GM18861 (cell line): ENCODE measurements at regions not wholly inside any gene's neighbourhood (a gene's known extent, or its start where the extent isn't known, plus 50 kb on each side); places are given as distances from the start of the nearest gene placed in this dataset.
"Not testable (repeated sequence)": the region's sequence is repeated elsewhere in the genome, so short reads cannot be mapped to it uniquely, and the experiment has no call there.

Source experiments
- ATAC-seq: cut with Tn5 transposase; IDR thresholded peaks from one replicate; pipeline ENCODE4 v1.9.1; 2021; ENCODE audit not compliant: unreplicated experiment

- no peak for ATAC-seq
Observed at GRCh38 chr2:117614823-117615534, 199.5 kb upstream of the DDX18 start.

GRCh38 chr2:117618607-117619006 is 195.9 kb upstream of the DDX18 start:
- no peak for ATAC-seq

GRCh38 chr2:117621326-117621725 is 193.2 kb upstream of the DDX18 start:
- ATAC-seq: no peak

GRCh38 chr2:117623175-117623574 is 191.3 kb upstream of the DDX18 start:
- not testable (repeated sequence) for ATAC-seq

GRCh38 chr2:117631152-117631945 is 183.1 kb upstream of the DDX18 start:
- ATAC-seq: no peak

- ATAC-seq: no peak
Observed at GRCh38 chr2:117635481-117635880, 179.0 kb upstream of the DDX18 start.

- no peak for ATAC-seq
Observed at GRCh38 chr2:117639401-117639800, 175.1 kb upstream of the DDX18 start.

- no peak for ATAC-seq
Observed at GRCh38 chr2:117644403-117644802, 170.1 kb upstream of the DDX18 start.

- no peak for ATAC-seq
Observed at GRCh38 chr2:117645458-117645857, 169.0 kb upstream of the DDX18 start.

GRCh38 chr2:117646099-117646498 is 168.4 kb upstream of the DDX18 start:
- ATAC-seq: no peak

- ATAC-seq: no peak
Observed at GRCh38 chr2:117646872-117647271, 167.6 kb upstream of the DDX18 start.

- no peak for ATAC-seq
Observed at GRCh38 chr2:117656546-117656945, 157.9 kb upstream of the DDX18 start.

- ATAC-seq: no peak
Observed at GRCh38 chr2:117661619-117662018, 152.9 kb upstream of the DDX18 start.

- ATAC-seq: no peak
Observed at GRCh38 chr2:117674172-117674571, 140.3 kb upstream of the DDX18 start.

GRCh38 chr2:117679952-117680351 is 134.5 kb upstream of the DDX18 start:
- ATAC-seq: no peak

- no peak for ATAC-seq
Observed at GRCh38 chr2:117684919-117685318, 129.6 kb upstream of the DDX18 start.

- peak; percentile 96 for ATAC-seq
Observed at GRCh38 chr2:117686699-117687098, 127.8 kb upstream of the DDX18 start.

GRCh38 chr2:117691595-117691994 is 122.9 kb upstream of the DDX18 start:
- no peak for ATAC-seq

- no peak for ATAC-seq
Observed at GRCh38 chr2:117692001-117692763, 122.3 kb upstream of the DDX18 start.

GRCh38 chr2:117693154-117693553 is 121.3 kb upstream of the DDX18 start:
- no peak for ATAC-seq

- ATAC-seq: no peak
Observed at GRCh38 chr2:117693651-117694050, 120.8 kb upstream of the DDX18 start.

- no peak for ATAC-seq
Observed at GRCh38 chr2:117698287-117698686, 116.2 kb upstream of the DDX18 start.
